Inferior parietal cortex (tissue), 1 donor: ENCODE measurements at regions not wholly inside any gene's neighbourhood (a gene's known extent, or its start where the extent isn't known, plus 50 kb on each side); places are given as distances from the start of the nearest gene placed in this dataset.
"Not testable (repeated sequence)": the region's sequence is repeated elsewhere in the genome, so short reads cannot be mapped to it uniquely, and the experiment has no call there.

Experiments used
- DNase-seq: peaks from one replicate; pipeline ENCODE4 v3.0.0-alpha.2; 2016; ENCODE audit errors: extremely low spot score

DNA sequence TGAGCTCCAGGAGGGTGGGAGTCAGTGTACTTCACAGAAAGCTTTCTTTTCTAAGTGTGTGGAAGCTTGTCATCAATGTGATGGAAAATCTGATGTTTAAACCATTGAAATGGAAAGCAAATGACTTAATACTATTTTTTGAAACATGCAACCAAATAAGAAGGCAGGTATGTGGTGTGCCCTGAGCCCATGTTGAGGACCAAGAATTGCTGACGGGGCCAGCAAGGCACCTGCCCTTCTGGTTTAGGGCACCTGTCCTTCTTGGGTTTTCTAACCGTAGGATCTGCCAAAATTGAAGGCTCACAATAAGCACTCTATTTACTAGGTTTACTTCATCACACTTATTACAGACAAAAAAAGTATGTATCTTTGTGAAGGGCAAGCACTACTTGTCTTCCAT, 537.7 kb downstream of the SOCS6 start:
- DNase-seq, result no peak

DNA sequence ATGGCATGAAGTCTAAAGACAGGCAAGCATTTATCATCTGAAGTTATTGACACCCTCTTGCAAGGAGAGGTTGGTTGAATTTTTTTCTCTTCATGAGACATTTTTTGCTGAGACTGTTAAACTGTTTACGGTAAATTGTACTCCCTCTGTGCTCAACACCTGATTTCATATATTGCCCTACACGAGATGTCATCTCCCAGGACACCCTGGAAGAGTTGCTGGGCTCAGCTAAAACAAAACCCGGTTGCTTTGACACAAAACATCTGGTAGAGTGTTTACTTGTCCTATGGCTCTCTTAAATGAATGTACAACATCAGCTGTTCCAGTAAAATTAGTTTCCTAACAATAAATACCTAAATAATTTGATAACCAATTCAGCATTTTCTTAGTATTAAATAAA, 533.8 kb downstream of the SOCS6 start:
- no peak for DNase-seq

DNA sequence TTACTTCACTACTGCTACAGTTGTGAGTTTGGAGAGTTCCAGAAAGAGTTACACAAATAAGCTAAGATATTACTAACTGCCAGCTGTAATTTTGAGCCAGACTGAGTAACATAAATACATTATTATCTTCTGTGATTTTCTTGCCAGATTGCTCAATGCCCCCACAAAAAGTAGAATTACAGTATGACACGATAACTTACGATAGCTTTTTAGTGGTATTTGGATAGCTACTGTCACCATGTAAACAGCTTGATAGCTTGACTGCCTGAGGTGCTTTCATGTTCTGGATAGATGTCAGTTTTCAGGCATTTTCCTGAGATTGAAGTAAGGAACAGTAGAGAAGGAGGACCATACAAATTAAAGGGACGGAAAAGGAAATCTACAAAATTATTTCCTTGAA, 533.3 kb downstream of the SOCS6 start:
- DNase-seq, result no peak

DNA sequence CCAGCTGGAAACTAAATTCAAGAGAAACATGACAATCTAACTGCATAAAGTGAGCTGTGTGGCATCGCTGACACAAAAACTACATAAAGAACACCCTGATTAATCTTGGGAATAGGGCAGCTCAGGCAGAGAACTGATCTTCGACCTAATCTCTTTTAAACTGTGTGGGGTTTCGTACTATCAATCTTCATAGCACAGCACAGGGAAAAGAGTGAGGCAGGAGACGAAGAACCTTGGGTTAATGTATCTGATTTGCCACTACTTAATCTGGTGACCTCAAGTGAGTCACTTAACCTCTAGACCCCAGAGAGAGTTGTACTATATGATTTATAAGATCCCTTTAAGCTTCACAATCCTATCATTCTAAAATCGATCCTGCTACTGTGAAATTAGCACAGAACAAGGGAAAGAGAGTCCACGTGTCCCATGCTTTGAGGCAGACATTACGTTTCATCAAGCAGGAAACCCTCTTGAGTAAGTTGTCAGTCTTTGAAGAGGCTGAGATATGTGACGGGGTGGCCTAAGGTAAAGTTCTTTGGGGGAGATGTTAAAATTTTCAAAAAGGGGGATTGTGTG, 519.7 kb downstream of the SOCS6 start:
- no peak for DNase-seq

DNA sequence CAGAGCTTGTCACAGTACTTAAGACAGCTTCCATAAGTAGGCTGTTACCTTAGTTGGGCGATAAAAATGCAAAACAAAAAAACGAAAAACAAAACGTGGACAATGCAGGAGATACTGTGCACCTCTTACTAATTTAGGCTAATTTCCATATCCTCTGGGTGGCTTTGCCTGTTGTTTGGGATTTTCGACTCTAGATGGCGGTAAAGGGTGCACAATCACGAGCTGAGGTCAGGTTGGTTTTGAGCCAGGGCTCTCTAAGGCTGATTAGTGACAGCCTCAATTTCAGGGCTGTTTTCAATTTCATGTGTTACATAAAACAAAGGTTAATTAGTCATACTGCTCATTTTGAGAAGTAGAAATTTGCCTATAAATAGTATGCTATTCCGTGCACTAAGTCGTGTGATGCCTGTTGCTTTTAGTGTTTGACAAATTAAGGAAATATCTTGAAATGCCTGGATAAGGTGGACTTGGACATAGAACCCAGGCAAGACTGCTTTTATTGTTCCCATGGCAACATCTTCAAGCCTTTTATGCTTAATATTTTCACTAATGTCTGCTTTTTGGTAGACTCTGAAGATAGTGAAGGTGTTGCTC, 493.1 kb downstream of the SOCS6 start:
- DNase-seq, result peak; percentile 68

DNA sequence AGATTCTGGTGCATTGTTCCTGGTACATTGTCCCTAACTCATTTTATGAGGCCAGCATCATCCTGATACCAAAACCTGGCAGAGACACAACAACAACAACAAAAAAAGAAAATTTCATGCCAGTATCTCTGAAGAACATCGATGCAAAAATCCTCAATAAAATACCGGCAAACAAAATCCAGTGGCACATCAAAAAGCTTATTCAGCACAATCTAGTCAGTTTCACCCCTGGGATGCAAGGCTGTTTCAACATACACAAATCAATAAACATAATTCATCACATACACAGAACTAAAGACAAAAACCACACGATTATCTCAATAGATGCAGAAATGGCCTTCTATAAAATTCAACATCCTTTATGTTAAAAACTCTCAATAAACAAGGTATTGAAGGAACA, 477.4 kb downstream of the SOCS6 start:
- not testable (repeated sequence) for DNase-seq

DNA sequence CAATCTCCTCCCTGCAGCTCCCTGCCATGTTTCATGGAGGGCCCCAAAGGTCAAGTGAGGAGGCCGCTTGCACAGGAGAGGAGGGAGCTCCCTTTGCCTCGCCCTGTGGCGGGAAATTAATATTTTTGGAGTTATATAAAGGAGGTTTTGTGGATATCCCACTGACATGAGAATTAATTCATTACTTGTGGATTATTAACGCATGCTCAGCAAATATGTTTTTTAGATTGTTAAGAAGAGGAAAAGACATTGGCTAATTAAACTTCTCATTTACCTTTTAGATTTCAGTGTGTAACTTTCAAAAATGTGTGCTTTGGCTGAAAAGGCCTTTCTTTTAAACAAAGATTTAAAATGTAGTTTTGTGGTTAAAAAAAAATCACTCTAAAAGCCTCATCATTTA, 474.0 kb downstream of the SOCS6 start:
- no peak for DNase-seq

DNA sequence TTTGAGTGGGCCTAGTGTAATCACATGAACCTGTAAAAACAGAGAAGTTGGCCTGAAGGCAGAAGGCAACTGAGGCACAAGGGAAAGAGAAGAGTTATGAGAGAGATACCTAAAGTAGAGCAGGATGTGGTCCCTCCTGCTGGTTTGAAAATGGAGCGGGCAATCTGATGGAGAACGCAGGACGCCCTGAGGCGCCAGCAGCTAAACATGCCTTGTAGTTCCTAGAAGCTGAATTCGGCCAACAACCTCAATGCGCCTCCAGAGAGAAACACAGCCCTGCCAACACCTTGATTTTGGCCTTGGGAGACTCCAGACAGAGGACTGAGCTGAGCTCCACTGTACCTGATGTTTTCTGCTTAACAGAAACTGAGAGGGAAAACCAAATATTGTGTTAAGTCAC, 469.9 kb downstream of the SOCS6 start:
- no peak for DNase-seq

DNA sequence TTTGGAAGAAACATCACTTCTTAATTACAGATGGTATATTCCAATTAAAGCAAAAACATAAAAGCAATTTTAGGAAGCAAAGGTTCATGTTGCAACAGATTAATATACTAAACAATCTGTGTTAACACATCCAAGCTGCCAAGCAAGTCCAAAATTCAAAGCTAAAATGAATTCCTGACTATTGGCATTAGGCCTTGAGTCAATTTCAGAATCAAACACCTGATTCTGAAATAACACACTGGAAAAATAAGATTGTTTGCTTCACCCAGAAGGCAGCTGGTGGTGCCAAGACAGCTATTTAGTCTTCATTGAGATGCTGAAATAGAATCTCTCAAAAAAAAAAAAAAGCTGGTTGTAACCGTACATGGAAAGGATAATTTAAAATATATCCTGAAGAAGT, 465.6 kb downstream of the SOCS6 start:
- DNase-seq, result no peak

DNA sequence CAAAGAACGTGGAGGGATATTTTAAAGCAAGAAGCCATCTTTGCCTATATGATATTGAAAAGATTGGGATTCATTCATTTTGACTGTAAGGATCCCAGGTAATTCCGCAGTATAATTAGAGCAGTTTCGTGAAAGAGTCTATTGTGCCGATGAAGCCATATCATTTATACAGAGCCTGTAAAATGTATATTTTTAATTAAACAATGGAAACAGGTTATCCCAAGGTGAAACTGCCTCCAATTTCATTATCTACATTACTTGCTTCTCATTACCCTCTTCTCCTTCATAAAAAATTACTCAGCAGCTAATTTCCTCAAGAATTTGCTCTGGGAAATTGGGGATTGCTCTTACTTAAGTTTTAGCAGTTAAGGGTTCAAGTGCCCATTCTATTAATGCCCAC, 444.1 kb downstream of the SOCS6 start:
- no peak for DNase-seq

DNA sequence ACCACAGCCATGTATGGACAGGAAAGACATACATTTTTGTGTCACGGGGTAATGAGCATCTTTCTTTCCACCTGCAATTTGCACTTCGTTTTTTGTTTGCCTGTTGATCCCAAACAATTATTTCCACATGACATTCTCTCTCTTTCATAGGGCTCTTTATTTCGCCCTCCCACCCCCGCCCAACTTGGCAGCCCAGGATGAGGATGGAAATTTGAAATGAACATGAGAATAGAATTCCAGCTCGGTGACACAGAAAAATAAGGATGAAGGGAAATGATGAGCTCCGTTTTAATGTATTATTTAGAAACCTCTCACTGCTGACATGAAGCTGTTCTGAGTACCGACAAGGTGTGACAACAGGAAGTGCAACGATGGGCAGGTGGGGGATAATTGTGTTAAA, 443.3 kb downstream of the SOCS6 start:
- no peak for DNase-seq

DNA sequence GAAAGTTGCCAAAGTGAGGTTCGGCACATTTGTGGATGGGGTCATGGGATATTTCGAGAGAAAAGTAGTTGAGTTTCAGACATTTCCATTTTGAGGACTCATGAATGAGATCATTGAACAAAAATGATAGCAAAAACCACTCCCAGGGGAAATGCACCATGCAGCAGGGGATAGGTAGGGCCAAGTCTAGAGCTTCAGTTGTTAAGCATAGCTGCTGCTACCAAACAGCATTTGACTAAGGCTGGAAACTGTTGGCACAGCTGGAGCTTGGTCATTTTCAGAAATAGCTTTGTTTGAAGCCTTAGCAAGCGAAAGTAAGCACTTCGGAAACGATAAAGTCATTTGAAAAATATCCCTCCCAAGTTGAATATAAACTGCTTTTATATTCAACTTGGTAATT, 431.8 kb downstream of the SOCS6 start:
- no peak for DNase-seq

DNA sequence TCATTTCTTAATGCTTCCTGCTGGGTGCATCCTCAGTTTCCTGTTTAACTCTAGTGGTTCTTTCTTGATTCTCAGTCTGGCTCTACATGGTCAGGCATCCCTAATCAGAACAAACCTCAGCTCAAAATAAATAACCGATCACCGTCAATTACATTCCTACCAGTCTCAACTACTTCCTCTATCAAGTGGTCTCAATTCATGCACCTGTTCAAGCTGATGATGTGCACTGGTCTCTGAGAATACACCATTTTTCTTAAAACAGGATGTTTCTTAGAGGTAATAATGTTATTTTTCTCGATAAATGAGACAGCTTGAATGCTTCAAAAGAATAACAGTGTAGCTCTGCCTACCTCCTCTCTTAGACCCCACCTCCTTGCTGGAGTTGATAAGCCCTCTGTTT, 420.9 kb downstream of the SOCS6 start:
- no peak for DNase-seq

DNA sequence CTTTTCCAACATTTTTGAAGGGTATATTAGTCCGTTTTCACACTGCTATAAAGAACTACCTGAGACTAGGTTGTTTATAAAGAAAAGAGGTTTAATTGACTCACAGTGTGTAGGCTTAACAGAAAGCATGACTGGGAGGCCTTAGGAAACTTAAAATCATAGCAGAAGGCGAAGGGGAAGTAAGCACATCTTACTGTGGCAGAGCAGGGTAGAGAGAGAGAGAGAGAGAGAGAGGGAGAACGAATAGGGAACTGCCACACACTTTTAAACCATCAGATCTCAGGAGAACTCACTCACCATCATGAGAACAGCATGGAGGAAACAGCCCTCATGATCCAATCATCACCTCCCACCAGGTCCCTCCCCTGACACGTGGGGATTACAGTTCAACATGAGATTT, 420.3 kb downstream of the SOCS6 start:
- no peak for DNase-seq

DNA sequence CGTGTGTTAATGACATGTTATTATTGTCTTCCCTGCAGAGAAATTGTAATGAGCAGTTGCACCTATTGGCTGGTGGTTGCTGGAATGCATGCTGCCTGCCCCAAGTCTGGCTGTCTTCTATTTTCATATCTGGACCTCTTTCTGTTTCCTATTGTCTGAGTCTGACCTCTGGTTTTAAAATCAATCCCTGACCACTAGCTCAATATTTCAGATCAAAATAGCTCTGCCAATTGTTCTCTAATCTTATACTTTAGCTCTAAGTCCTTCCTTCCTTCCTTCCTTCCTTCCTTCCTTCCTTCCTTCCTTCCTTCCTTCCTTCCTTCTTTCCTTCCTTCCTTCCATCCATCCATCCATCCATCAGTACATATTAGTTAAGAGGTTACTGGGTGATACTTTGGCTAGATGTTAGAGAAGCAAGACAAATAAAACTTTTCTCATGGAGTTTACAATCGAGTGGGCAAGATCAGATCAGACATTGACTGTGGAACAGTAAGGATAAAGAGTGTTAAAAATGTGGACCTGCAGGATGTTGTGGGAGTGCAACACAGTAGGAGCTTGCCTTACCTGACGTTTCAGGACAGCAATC, 417.1 kb downstream of the SOCS6 start:
- no peak for DNase-seq

DNA sequence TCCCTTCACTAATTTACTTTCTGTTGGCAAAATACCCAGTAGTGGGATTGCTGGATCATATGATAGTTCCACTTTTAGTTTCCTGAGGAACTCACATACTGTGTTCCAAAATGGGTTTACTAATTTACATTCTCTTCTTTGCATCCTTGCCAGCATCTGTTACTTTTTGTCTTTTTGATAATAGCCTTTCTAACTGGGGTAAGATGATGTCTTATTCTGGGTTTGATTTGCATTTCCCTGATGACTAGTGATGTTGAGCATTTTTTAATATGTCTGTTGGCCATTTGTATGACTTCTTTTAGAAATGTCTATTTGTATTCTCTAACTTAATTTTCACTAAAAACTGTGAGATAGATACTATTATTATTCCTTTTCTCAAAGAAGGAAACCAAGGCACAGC, 411.7 kb downstream of the SOCS6 start:
- DNase-seq, result no peak

DNA sequence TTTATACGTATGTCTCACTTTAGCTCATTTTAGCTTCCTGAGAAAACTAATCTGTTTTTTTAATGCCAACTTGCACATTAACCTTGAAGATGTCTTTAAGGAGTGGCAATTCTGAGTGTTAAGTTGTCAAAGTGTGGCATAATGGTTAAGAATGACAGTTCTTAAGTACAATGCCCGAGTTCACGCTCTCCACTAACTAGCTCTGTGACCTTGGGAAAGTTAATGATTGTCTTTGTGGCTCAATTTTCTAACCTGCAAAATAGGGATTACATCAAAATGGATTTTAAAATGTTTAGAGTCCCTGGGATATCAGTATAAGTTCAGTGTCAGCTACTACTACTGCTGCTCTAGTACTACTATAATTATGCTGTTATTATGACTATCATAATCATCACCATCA, 409.7 kb downstream of the SOCS6 start:
- DNase-seq, result no peak

DNA sequence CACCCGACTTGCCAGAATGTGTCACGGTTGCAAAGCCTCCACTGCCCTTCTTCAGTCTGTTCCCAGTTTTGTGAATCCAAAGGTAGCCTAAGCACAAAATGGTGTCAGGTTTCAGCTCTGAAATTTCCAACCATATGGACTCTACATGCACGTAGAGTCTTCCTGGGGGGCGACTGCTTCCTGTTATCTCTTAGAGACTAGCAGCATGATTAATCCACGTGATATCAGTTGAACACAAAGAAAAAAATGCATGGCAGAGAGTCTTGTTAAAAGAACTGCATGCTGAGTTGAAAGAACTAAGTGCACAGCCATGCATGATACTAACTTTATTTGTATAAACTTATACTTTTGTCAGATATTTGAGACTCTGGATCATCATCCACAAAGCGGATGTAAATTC, 404.4 kb downstream of the SOCS6 start:
- no peak for DNase-seq

DNA sequence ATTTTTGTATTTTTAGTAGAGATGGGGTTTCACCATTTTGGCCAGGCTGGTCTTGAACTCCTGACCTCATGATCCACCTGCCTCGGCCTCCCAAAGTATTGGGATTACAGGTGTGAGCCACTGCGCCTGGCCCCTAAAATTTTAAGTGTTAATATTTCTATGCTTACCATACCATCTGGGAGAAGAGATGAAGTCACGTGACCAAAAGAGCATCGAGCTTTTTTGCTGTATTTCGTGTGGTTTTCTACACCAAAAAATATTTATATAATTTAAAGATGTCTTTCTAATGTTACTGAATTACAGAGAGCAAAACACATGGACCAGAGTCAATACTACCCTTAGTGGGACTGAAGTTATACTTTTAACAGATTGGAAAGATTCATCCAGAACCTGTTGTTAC, 400.9 kb downstream of the SOCS6 start:
- DNase-seq, result not testable (repeated sequence)

DNA sequence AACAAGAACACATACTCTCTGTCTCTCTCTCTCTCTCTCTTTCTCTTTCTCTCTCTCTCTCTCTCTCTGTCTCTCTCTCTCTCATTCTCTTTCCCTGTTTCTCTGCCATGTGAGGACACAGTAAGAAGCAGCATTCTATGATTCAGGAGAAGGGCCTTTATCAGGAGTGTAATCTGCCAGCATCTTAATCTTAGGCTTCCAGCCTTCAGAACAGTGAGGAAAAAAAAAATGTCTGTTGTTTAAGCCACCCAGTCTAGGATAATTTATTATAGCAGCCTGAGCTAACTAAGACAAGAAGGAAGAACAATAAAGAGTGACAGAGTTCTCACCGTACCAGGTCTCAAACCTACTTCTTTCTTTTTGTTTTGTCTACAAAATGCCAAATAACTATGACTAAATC, 399.4 kb downstream of the SOCS6 start:
- no peak for DNase-seq

DNA sequence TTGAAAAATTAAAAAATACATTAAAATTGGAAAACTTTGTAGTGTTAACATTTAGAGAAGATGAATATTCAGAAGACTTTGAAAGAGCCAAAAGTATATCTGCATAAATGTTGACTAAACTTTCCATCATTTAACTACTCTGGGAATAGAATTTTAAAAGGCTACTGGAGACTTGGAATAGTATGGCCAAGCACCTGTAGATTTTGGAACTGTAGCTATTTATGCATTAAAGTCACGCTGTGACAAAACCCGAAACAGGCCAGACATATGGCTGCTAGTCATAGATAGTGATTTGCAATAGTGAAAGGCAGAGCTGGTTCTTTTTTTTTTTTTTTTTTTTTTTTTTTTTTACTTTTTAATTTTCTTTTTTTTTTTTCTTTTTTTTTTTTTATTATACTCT, 396.0 kb downstream of the SOCS6 start:
- DNase-seq, result no peak

DNA sequence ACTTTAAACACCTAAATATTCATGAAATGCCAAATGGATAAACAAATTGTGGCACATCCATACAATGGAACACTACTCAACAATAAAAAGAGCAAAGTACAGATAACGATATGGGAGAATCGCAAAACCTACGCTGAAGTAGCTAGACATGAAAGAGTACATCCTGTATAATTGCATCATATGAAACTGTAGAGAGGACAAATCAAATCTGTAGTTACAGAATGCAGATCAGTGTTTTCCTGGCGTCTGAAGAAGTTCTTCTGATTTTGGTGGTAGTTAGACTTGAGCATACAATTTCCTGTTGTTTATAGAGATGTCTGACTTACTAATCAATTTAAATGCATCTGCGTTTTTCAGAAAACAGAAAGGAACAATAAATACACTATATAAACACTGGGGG, 394.4 kb downstream of the SOCS6 start:
- DNase-seq, result no peak

DNA sequence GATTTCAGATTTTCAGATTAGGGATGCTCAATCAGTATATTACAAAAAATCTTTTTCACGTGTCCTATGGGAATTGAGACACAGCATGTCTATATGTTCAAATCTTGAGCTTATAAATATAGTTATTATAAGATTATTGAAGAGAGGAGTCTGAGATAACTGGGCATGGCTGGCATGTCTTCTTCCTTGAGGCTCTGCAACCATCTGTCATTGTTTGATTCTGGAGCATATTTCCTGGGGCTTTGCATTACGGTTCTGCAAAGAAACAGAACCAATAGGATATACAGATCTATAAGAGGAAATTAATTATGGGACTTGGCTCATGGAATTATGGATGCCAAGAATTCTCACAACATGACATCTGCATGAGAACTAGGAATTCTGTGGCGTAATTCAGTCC, 386.1 kb downstream of the SOCS6 start:
- DNase-seq, result no peak

DNA sequence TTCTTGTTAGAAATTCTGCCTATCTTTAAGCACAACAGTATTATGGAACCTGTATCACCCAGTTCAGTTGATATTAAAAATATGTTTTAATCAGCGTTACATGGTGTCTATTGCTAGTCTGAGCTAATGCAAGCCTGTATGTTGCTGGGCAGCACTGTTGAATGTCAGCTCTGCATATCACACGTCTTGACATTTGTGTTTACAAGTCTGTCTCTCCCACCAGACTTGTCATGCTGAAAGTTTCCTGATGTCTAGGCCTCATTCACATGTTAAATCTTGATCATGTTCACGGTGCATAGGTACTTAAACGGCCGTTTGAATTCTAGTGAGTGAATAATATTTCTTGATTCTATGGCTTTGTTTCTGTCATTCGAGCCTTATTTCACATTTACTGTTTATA, 385.0 kb downstream of the SOCS6 start:
- DNase-seq, result no peak
